K562 (cell line): ENCODE measurements at regions not wholly inside any gene's neighbourhood (a gene's known extent, or its start where the extent isn't known, plus 50 kb on each side); places are given as distances from the start of the nearest gene placed in this dataset.
A peak's percentile ranks its signal among the peaks of the same experiment; 100 is the strongest.

Experiments used
- CUX1 ChIP-seq: fragments of 200-800 bp; sonication (Bioruptor generic); IDR thresholded peaks from 2 replicates; pipeline ENCODE4 v1.6.1; 2016; ENCODE audit warnings: missing genetic modification characterization, missing compliant biosample characterization
- E2F8 ChIP-seq: fragments of 450-650 bp; IDR thresholded peaks from 2 replicates; pipeline ENCODE4 v1.7.1; 2018; ENCODE audit warnings: mild to moderate bottlenecking, low read depth; ENCODE audit not compliant: partially characterized antibody
- HOXB6 ChIP-seq: fragments of 250-450 bp; sonication (Bioruptor Pico); IDR thresholded peaks from 2 replicates; pipeline ENCODE4 v1.5.1; 2022; ENCODE audit warnings: mild to moderate bottlenecking, borderline replicate concordance
- MAFG ChIP-seq: fragments of 450-650 bp; conservative IDR thresholded peaks from 2 replicates; pipeline ENCODE4 v1.6.1; 2016; ENCODE audit warnings: missing genetic modification characterization, missing compliant biosample characterization
- MBD1 ChIP-seq: fragments of 250-450 bp; sonication (Bioruptor Pico); IDR thresholded peaks from 2 replicates; pipeline ENCODE4 v1.8.0; 2022; ENCODE audit warnings: inconsistent platforms
- MCM2 ChIP-seq: fragments of 450-650 bp; IDR thresholded peaks from 2 replicates; pipeline ENCODE4 v1.6.1; 2017; ENCODE audit warnings: low read depth, mild to moderate bottlenecking
- MXD1 ChIP-seq: fragments of 250-450 bp; sonication (Bioruptor Pico); IDR thresholded peaks from 2 replicates; pipeline ENCODE4 v1.8.0; 2021; ENCODE audit warnings: borderline replicate concordance, mild to moderate bottlenecking, moderate library complexity; ENCODE audit not compliant: poor library complexity, severe bottlenecking
- NCOR1 ChIP-seq: fragments of 450-650 bp; IDR thresholded peaks from 2 replicates; pipeline ENCODE4 v1.6.1; 2016; ENCODE audit warnings: mild to moderate bottlenecking, moderate library complexity
- NR1H2 ChIP-seq: sonication (generic); formaldehyde crosslinking; IDR thresholded peaks from 2 replicates; pipeline ENCODE4 v1.4.0; 2020; ENCODE audit warnings: mild to moderate bottlenecking, missing genetic modification reagents
- PML ChIP-seq: IDR thresholded peaks from 2 replicates; pipeline ENCODE4 v1.6.1; 2012; ENCODE audit warnings: low read length, inconsistent platforms
- POLR3G ChIP-seq: IDR thresholded peaks from 2 replicates; pipeline ENCODE4 v1.6.1; 2011; ENCODE audit not compliant: insufficient read length, insufficient replicate concordance; ENCODE audit errors: extremely low read depth
- TFE3 ChIP-seq: fragments of 450-650 bp; formaldehyde crosslinking; IDR thresholded peaks from 2 replicates; pipeline ENCODE4 v1.4.0; 2020; ENCODE audit warnings: mild to moderate bottlenecking, mixed read lengths
- ZKSCAN1 ChIP-seq: fragments of 150-350 bp; IDR thresholded peaks from 2 replicates; pipeline ENCODE4 v1.6.1; 2016; ENCODE audit warnings: low read depth, low read length
- ZNF263 ChIP-seq: sonication (generic); formaldehyde crosslinking; IDR thresholded peaks from 2 replicates; pipeline ENCODE4 v1.8.0; 2022; ENCODE audit warnings: mild to moderate bottlenecking, missing genetic modification reagents, borderline replicate concordance
- ZNF354B ChIP-seq: fragments of 250-450 bp; sonication (Bioruptor Pico); IDR thresholded peaks from 2 replicates; pipeline ENCODE4 v1.4.0; 2020

- TF ChIP-seq MBD1 (CRISPR knock-in tag), result no peak
- TF ChIP-seq MAFG (tag), result no peak
- no peak for TF ChIP-seq NR1H2 (CRISPR knock-in tag)
- TF ChIP-seq ZNF263 (CRISPR knock-in tag), result no peak
- peak; percentile 31 for TF ChIP-seq POLR3G
- TF ChIP-seq MXD1, result no peak
- peak; percentile 51; the same call in 1 of the 2 replicates for TF ChIP-seq NCOR1
- 0 out of 2 replicates have a peak, but pooled peaks have one; percentile 58 for TF ChIP-seq CUX1 (CRISPR knock-in tag)
- peak; percentile 70 for TF ChIP-seq PML
- TF ChIP-seq ZNF354B (CRISPR knock-in tag), result no peak
- no peak for TF ChIP-seq MCM2
- no peak for TF ChIP-seq TFE3 (CRISPR knock-in tag)
- TF ChIP-seq ZKSCAN1, result 0 out of 2 replicates have a peak, but pooled peaks have one; percentile 35
- peak; percentile 54 for TF ChIP-seq E2F8
- TF ChIP-seq HOXB6 (CRISPR knock-in tag), result 0 out of 2 replicates have a peak, but pooled peaks have one; percentile 25
Measured at GRCh38 chr6:26286168-26286877, 78.7 kb upstream of the BTN3A2 start (continued).
